GM21619 (cell line): ENCODE measurements at regions not wholly inside any gene's neighbourhood (a gene's known extent, or its start where the extent isn't known, plus 50 kb on each side); places are given as distances from the start of the nearest gene placed in this dataset.
A peak's percentile ranks its signal among the peaks of the same experiment; 100 is the strongest.

Experiments used
- ATAC-seq: cut with Tn5 transposase; IDR thresholded peaks from one replicate; pipeline ENCODE4 v1.9.1; 2021; ENCODE audit not compliant: unreplicated experiment

DNA sequence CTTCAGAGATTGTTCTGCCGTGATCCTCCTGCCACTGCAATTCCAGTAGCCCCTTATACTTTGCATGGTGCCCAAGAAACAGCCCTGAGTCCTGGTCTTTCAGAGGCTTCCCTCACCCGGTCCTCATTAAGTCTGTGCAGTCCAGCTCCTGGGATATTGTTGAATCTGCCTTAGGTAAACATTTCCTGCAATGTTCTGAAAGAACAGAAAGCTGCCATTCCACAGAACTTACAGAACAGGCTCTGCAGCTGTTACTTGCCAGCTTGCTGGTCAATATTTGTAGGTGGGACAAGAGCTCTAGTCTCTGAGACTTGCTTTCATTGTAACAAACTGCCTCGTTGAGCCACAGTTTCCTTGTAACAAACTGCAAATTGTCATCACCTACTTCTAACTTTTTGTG lies 115.0 kb upstream of the KIF5B start:
- no peak for ATAC-seq

DNA sequence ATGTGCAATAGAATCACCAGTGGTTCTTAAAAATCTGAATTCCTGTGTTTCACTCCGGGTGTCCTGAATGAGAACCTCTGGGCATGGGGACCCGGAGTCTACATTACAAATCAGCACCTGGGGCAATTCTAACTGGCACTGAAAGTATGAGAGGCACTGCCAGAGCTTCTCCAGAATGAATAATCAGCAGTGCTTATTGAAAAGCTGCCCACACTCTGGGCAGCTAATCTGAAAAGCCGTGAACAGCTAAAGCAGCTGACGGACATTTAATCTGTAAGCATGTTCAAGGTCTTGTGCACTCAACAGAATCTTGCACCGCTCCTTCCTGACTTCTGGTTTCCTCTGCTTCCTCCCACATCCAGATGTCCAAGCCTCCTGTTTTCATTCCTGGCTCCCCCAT lies 113.3 kb upstream of the KIF5B start:
- no peak for ATAC-seq

DNA sequence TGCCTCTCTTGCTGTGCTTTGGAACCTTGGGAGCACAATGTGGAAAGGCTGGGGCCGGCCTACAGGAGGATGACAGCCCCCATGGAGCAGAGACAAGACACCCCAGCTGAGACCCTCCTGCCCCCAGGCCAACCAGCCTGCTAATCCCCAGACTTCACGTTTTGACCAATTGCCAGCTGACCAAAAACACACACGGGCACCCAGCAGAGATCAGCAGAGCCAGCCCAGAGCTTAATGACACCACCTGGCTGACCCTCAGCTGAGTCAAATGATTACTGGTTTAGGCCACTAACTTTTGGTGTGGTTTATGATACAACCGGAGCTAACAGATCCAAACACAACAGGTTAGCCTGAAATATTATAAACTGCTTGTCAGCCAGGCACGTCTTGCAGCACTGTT lies 111.2 kb upstream of the KIF5B start:
- no peak for ATAC-seq

DNA sequence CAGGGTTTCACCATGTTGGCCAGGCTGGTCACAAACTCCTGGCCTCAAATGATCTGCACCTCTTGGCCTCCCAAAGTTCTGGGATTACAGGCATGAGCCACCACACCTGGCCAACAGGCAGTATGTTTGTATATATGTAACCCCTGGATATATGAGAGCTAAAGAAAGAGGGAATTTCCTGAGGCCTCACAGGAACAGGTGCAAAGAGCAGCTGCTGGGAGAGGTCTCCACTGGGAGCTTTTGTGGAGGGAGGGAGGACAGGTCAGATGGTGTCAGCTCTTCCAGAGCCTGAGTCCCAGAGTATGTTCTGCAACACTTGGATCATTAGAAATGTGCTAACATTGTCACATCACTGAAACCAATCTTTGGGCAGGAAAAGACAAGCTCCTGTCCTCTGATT lies 110.1 kb upstream of the KIF5B start:
- no peak for ATAC-seq

DNA sequence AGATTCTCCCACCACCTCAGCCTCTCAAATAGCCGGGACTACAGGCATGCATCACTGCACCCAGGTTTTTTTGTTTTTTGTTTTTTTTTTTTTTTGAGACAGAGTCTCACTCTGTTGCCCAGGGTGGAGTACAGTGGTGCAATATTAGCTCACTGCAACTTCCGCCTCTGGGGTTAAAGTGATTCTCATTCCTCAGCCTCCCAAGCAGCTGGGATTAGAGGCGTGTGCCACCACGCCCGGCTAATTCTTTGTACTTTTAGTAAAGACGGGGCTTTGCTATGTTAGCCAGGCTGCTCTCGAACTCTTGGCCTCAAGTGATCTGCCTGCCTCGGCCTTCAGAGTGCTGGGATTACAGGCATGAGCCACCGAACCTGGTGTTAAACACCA lies 107.5 kb upstream of the KIF5B start:
- ATAC-seq: no peak

DNA sequence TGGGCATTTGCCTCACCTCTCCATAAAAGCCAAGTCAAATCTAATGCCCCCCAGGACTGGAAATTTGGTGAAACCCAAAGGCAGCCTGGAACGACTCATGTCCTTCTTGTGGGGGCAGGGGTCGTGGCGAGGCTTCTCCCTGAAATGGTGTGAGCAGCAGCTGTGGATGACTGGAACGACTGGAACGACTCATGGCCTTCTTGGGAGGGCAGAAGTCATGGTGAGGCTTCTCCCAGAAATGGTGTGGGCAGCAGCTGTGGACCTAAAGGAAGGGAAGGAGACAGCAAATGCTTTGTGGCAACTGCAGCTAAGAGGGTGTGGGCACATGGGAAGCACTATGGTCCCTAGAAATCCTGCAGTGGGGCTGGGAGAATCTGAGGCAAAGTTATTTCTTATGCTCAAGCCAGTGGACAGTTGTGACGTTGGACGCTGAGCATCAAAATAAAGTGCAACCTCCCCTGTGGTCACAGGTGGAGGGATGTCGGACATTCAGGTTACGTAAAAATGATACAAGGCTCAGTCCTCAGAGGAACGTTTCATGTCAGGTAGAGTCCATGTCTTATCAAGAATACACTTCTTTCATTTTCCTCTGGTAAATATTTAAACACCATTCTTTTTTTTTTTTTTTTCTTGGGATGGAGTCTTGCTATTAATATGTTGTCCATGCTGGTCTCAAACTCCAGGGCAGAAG lies 107.0 kb upstream of the KIF5B start:
- ATAC-seq: no peak

DNA sequence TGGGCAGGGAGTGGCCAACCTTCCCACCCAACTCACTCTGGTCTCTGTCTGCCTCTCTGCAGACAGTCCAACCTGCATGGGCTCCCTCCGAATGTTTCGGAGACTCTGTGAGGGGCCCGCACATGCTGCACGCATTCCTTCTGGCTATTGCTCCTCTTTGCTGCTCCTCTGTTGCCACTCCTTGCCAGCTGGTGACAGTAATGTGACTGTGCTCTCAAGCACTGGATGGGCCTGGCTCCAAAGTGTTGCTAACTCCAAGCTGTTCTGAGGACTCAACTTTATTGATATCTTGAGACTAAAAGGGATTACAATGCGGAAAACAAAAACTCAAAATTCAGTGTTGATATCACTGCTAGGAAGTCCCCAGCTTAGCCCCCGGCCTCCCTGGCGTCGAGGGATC lies 105.4 kb upstream of the KIF5B start:
- ATAC-seq: no peak

DNA sequence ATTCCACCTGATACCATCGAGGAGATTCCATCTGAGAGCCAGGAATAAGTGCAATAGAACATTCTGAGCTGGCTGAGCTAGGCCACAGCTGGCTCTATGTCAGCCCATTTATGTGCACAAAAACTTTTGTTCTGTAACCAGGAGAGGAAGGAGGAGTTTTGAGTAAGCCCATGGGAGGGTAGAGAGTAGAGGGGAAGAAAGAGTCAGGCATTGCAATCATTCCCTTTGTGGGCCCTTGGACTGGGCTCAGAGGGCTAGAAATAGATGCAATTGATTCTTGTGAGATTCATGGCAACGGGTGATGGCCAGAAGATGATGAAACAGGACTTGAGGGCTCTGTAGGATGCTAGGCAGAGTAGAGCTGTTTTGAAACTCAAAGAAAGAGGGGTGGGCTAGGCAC lies 104.6 kb upstream of the KIF5B start:
- no peak for ATAC-seq

DNA sequence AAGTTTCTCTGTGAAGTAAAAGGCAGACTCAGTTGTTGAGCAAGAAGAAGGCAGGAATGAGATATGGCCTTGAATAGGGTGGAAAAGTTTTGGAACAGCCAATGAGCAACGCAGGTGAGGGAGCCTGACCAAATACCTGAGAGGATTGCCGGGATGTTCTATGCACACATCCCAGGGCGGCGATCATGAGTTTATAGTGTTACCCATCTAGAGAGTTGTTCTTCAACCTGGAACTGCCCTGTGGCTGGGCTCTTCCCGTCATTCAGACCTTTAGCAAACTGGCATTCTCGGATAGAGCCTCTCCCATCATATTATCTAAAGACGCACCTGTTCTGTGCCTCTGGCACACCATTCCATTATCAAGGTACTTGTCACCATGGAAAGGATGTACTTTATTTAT lies 103.0 kb upstream of the KIF5B start:
- no peak for ATAC-seq

DNA sequence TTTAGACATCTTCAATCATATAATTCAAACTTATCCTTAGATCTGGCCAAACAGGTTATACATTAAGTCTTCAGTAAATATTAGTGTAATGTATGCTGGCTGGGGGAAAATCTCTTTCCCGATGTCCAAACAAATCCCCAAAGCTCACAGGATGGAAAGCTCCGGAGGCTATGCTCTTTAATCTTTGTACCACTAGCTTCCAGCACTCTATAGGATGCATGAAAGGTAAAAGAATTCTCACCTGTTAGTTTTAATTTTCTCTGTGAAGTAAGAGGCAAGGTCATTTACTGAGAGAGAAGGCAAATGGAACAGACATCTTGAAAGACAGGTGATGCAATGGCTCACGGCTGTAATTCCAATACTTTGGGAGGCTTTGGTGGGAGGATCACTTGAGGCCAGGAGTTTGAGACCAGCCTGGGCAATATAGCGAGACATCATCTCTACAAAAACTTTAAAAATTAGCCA lies 99.8 kb upstream of the KIF5B start:
- no peak for ATAC-seq

DNA sequence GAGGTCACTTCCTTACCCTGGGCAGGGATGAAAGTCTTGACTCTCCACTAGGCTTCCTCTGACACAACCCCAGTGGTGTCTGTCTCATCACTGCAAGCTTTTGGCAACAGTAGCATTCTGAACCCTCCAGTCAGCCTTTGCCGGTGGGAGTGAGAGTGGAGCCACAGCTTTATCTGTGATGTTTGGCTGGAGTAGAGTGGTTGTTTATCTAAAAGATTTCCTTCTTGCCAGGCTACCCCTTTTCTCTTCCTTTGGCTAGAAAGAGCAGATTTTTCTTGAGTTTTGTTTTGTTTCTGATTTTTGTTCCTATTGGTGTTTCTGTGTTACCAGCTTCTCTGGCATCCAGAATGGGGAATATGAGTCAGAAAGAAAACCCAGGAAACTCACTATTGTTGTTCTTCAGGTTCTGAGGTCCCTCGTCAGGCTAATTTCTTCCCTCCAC lies 98.9 kb upstream of the KIF5B start:
- no peak for ATAC-seq

DNA sequence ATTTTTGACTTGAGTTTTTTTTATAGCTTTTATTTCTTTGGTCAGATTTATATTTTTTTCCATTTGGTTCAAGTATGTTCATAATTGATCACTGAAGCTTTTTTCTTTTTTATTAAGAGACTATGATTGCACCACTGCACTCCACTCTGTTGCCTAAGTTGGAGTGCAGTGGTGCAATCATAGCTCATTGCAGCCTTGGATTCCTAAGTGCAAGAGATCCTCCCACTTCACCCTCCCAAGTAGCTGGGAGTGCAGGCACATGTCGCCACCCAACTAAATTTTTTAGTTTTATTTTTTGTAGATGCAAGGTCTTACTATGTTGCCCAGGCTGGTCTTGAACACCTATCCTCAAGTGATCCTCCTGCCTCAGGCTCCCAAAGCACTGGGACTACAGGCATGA lies 97.7 kb upstream of the KIF5B start:
- ATAC-seq: no peak

DNA sequence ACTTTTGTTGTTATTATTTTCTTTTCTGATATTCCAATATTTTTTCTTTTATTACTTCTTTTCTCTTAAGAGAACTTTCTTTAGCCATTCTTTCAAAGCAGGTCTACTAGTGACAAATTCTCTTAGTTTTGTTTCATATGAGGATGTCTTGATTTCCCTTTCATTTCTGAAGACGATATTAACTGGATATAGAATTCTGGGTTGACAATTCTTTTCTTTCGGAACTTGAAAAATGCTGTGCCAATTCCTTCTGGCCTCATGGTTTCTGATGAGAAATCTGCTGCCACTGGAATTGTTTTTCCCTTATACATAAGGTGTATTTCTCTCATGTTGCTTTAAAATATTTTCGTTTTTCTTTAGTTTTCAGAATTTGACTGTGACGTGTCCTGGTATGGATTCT lies 97.0 kb upstream of the KIF5B start:
- no peak for ATAC-seq

DNA sequence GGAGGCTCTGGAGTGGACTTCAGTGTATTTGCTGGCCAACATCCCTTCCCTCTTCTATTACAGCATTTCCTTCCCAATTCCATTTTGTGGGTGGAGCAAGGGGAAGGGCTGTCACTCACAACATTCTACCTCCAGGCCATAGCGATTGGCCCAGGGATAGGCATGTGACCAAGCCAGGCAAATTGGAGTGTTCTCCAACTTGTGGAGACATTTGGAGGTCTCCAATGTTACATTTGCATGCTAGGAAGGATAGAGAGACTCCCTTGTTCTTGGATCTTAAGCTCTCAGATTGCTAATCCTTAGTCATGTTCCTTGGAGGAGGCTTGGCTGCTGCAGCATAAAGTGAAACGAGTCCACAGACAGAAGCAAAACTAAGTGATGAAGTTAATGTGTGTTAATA lies 95.6 kb upstream of the KIF5B start:
- ATAC-seq: no peak

DNA sequence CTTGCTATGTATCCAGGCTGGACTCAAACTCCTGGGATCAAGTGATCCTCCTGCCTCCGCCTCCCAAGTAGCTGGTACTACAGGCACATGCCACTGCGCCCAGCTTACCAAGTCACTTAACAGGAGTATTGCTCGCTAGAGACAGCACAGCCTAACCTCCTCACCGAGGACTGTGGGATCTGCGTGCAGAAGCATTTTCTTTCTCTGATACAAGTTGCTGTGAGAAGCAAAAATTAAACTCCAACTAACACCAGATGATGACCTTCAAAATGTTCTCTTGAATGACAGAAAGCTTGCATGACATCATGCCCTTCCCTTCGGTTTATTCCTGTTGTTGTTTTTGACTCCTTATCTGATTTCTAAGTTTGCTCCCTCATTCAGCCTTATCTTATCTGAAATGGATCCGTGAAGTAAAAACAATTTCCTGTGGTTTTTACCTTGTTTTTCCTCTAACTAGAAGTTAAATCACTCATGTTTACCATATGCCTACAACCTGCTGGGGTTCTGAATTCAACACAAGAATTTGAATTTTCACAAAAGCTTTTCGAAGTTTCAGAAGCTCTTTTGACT lies 94.4 kb upstream of the KIF5B start:
- no peak for ATAC-seq

DNA sequence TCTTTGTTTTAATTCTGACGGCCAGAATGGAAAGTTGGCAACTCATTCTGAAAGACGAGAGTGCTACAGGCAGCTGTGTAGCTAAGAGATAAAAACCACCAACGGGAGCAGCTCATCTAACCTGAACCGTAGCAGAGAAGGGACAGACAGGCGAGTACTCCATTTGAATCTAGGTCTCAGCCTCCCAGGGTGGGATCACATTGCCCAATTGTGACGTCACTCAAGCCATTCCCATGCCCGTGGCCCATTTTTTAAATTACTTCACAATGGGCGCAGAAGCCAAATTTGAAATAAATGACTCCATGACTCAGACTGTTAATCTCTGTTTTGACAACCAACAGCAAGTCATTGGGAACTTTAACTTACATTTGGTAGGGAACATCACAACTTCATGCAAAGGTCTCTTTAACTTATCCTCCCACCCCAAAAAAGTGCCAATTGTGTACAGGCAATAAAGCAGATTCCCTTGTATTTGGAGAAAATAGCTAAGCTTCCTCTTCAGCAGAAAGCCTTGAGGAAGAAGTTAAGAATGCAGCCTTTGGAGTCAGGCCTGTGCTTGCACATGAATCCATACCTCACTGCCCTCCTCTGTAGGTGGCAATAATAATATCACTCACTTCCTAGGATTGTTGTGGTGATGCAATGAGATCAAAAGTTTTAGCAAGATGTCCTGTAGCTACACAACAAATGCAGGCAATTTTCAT lies 93.2 kb upstream of the KIF5B start:
- ATAC-seq: peak; percentile 94

DNA sequence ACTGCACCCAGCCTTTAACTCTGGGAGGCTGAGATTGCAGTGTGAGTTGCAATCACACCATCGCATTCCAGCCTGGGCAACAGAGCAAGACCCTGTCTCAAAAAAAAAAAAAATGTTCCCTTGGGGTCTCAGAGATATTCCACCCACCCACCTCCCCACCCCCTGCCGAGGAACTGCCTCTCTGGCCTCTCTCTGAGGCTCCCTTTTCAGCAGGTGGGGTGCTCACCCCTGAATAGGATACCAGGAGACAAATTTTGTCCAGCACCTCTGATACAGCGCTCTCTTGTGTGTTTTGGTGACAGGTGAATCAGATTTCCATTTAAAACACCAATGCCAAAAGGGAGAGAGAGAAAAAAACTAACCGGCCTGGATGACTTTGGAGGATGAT lies 92.6 kb upstream of the KIF5B start:
- no peak for ATAC-seq

DNA sequence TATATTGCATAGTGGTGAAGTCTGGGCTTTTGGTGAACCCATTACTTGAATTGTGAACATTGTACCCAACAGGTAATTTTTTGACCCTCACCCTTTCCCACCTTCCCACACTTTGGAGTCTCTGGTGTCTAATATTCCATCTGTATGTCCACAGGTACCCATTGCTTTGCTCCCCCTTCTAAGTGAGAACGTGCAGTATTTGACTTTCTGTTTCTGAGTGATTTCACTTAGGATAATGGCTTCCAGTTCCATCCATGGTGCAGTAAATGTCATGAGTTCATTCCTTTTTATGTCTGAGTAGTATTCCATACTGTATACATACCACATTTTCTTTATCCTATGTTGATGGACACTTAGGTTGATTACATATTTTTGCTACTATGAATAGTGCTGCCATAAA lies 91.5 kb upstream of the KIF5B start:
- ATAC-seq: no peak

DNA sequence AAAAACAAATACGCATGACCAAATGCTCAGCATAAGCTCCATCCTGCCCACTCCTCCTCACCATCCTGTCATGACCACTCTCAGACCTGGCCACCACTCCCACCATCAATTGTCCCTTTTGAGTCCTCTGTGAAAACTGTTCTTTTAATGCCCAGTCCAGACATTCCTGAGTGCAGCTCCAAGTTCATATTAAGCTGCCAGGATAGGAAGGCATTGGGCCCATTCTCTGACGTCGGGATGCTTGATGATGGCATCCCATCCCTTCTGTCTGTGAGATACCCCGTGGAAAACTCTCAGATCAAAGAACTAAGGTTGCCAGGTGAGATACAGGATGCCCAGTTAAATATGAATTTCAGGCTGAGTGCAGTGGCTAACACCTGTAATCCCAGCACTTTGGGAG lies 89.9 kb upstream of the KIF5B start:
- no peak for ATAC-seq

DNA sequence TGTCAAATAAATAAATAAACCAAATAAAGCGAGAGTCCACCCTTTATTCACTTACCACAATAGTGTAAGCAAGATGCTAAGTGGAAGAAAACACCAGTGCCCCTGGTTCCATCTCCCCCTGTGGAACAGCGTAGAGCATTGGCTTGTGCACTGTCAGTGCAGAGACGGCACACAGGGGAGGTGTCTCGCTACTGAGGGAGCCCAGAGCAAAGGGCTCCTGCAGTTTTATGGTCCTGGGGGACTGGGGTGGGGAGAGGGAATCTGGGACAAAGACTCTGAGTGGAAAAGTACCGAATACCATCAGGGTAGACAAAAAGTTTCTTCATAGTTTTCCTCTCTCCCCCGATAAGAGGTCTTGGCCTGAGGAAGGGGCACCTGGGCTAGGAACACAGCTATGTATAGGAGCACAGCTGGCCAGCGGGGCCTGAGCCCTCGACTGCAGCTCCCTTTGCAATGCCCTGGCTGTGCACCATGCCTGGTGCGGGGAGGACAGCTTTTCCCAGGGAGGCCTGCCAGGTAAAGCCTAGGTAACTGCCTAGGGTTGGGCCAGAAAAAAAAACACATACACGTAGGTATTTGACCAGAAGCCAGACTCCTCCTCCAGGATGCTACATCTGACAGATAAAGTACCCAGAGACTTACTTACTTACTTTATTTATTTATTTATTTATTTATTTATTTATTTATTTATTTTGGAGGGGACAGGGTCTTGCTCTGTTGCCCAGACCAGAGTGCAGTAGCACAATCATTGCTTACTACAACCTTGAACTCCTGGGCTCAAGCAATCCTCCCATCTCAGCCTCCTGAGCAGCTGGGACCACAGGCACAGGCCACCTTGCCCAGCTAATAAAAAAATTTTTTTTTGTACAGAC lies 88.8 kb upstream of the KIF5B start:
- ATAC-seq: no peak

DNA sequence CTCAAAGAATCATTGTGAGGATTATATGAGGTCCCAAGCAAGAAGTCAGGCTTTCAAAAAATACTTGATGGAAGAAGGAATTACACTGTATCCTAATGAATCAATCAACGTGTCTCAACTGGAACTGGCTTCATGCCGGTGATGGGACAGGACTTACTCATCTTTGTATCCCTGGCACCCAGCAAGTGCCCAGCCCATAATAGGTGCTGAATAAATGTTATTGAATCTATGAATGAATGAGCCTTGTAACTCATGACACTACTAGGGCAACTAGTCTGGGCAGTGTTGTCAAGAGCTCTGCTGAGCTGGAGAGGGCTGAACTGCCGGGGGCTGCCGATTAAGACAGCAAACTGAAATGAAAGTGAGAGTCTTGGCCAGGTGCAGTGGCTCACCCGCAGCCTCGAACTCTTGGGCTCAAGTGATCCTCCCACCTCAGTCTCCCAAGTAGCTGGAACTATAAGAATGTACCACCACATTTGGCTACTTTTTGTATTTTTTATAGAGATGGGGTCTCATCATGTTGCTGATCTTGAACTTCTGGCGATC lies 87.2 kb upstream of the KIF5B start:
- no peak for ATAC-seq
